Choroid plexus epithelial cell (primary cell): ENCODE measurements at regions not wholly inside any gene's neighbourhood (a gene's known extent, or its start where the extent isn't known, plus 50 kb on each side); places are given as distances from the start of the nearest gene placed in this dataset.

Experiments used
- DNase-seq: peaks from one replicate; pipeline ENCODE4 v3.0.0-alpha.2; 2010; ENCODE audit warnings: low read depth
- H3K4me3 ChIP-seq: 2 replicates; pipeline ENCODE4 v1.5.1; 2011; ENCODE audit warnings: low read depth, mild to moderate bottlenecking, control low read depth, low read length, moderate library complexity
- TF ChIP-seq, protein P1 (sequence below): conservative IDR thresholded peaks from 2 replicates; pipeline ENCODE4 v1.5.1; 2011; ENCODE audit warnings: low read depth, mild to moderate bottlenecking, control low read depth, inconsistent platforms, low read length, moderate library complexity

GRCh38 chr17:65446838-65447526 is 114.5 kb downstream of the AXIN2 start:
- no peak for DNase-seq
- TF ChIP-seq, protein P1, sequence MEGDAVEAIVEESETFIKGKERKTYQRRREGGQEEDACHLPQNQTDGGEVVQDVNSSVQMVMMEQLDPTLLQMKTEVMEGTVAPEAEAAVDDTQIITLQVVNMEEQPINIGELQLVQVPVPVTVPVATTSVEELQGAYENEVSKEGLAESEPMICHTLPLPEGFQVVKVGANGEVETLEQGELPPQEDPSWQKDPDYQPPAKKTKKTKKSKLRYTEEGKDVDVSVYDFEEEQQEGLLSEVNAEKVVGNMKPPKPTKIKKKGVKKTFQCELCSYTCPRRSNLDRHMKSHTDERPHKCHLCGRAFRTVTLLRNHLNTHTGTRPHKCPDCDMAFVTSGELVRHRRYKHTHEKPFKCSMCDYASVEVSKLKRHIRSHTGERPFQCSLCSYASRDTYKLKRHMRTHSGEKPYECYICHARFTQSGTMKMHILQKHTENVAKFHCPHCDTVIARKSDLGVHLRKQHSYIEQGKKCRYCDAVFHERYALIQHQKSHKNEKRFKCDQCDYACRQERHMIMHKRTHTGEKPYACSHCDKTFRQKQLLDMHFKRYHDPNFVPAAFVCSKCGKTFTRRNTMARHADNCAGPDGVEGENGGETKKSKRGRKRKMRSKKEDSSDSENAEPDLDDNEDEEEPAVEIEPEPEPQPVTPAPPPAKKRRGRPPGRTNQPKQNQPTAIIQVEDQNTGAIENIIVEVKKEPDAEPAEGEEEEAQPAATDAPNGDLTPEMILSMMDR = no peak
- no peak overlapping the region for H3K4me3 ChIP-seq

- TF ChIP-seq, protein P1 = no peak
- DNase-seq = no peak
- H3K4me3 ChIP-seq = no peak overlapping the region
Measured at GRCh38 chr17:65446043-65446442, 115.4 kb downstream of the AXIN2 start.

- TF ChIP-seq, protein P1 = no peak
- no peak overlapping the region for H3K4me3 ChIP-seq
- DNase-seq = no peak
Measured at GRCh38 chr17:65444049-65444448, 117.4 kb downstream of the AXIN2 start.

DNA sequence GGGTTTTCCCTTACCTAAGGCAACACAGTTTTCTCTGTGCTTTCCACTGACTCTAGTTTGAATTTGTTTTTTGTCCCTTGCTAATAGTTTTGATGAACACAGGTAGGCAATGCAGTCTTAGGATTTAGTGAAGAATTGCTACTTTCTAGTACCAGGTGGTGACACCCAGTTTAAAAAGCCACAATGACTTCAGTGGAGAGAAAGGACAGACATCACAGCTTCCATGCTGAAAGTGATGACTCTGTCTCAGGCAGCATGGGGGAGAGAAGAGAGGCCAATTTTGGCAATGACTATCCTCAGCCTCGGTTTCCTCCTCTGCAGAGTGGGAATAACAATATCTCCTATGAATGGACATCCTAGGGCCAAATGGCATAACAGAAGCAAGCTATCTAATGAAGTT is 118.8 kb downstream of the AXIN2 start:
- H3K4me3 ChIP-seq = no peak overlapping the region
- DNase-seq = no peak
- TF ChIP-seq, protein P1 = no peak

DNA sequence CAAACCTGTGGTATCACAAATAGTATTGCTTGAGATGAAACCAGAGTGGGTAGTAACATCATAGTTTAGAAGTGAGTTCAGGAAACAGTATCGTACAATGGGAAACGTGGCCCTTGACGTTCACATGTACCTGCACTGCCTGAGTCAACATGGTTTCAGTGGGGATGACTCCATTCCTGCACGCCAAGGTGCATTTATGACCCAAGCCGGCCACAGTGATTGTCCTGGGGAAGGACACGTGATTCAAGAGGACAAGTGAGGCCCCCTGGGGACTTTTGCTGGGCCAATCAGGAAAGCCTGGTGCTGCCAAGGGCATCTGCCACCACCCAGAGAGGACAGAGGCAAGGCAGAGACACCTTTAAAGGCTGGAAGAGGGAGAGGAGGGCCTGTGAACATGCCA is 119.2 kb downstream of the AXIN2 start:
- TF ChIP-seq, protein P1 = no peak
- H3K4me3 ChIP-seq = no peak overlapping the region
- DNase-seq = no peak

DNA sequence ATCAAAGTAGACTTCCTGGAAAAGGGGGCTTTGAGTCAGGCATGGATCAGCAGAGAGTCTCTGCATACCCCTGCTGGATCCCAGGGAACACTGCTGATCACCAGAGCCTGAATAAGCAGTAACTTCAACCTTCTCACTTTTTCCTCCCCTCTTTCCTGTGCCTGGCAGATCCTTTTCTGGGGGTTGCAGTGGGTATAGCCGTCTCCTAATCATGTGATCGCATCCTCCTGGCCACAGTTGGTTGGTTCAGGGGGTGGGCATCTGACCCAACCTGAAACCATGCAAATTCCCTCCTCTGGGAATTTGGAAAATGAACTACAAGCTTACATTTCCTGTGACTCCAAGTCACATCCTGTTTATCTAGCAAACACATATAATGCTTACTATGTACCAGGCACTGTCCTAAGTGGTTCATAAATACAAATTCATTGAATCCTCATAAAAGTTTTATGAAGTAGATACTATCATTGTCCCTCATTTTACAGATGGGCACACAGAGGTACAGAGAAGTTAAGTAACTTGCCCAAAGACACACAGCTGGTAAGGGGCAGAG is 120.3 kb downstream of the AXIN2 start:
- TF ChIP-seq, protein P1 = no peak
- no peak overlapping the region for H3K4me3 ChIP-seq
- DNase-seq = no peak
